ENCODE measurements at regions not wholly inside any gene's neighbourhood (a gene's known extent, or its start where the extent isn't known, plus 50 kb on each side); places are given as distances from the start of the nearest gene placed in this dataset.

- TF ChIP-seq MAFK (IDR thresholded peaks at IDR 0.05; ENCODE audit: low read depth, low read length) (no peak), MAZ (IDR thresholded peaks at IDR 0.05; ENCODE audit: borderline replicate concordance, low read depth, low read length) (no peak), NFE2L2 (IDR thresholded peaks at IDR 0.05; ENCODE audit: low read depth, low read length) (no peak), POLR2A (IDR thresholded peaks at IDR 0.05; ENCODE audit: low read depth, low read length) (no peak), CHD1 (IDR thresholded peaks at IDR 0.05; ENCODE audit: low read depth, low read length) (no peak)
- Histone ChIP-seq H2BK20ac (ENCODE audit: low read depth, low read length) (peak overlapping the region; percentile 17; the same call in 1 of the 2 replicates), H2BK15ac (ENCODE audit: low read depth, low read length) (no peak overlapping the region; the same call in 2 of the 3 replicates), H2AK5ac (ENCODE audit: low read depth, low read length) (peak overlapping the region; percentile 56; the same call in 1 of the 2 replicates), H2AK9ac (replicated peaks; ENCODE audit: low read depth, low read length, poor library complexity) (no peak overlapping the region), H3K4ac (ENCODE audit: low read depth, low read length) (no peak overlapping the region), H4K8ac (ENCODE audit: low read depth in 2 of 2, low read length in 2 of 2) (no peak overlapping the region), H3K23ac (ENCODE audit: low read depth, low read length) (peak overlapping the region; percentile 51; the same call in 1 of the 2 replicates), H3K9me1 (ENCODE audit: insufficient read depth, low read length) (peaks cover 18% of the 10 kb centered on the region), H3K36me3 (ENCODE audit: control insufficient read depth, insufficient read depth, low read length) (peaks cover 10% of the 10 kb centered on the region; the same call in 1 of the 2 replicates), H2AFZ (replicated peaks; ENCODE audit: low read length, poor library complexity) (no peak overlapping the region), H3K9ac (ENCODE audit: low read depth, low read length) (no peak overlapping the region), H2BK120ac (ENCODE audit: low read depth, low read length) (no peak overlapping the region; the same call in 1 of the 2 replicates), H3K4me3 (ENCODE audit: insufficient read depth, low read depth, low read length) (no peak overlapping the region), H4K20me1 (ENCODE audit: insufficient read depth, low read length) (peaks cover 73% of the 10 kb centered on the region), H4K91ac (ENCODE audit: insufficient read depth, low read depth, low read length) (no peak overlapping the region), H3K4me1 (ENCODE audit: control insufficient read depth, insufficient read depth, low read length) (peaks cover 17% of the 10 kb centered on the region), H3K56ac (ENCODE audit: extremely low read depth, insufficient read depth, low read length) (no peak overlapping the region), H3K27me3 (ENCODE audit: control insufficient read depth, insufficient read depth, low read length) (no peaks in the 10 kb centered on the region), H3K18ac (ENCODE audit: low read depth, low read length) (no peak overlapping the region), H3K14ac (replicated peaks; ENCODE audit: low read depth, low read length) (no peak overlapping the region; the same call in 1 of the 2 replicates), H3K4me2 (ENCODE audit: low read depth, low read length) (peak overlapping the region; percentile 16; the same call in 1 of the 2 replicates), H3K27ac (ENCODE audit: insufficient read depth, low read length) (no peak overlapping the region), H4K5ac (ENCODE audit: low read depth, low read length) (no peak overlapping the region), H2BK5ac (ENCODE audit: low read depth, low read length, poor library complexity, severe bottlenecking) (no peak overlapping the region), H3K79me1 (ENCODE audit: low read depth in 1 of 2, low read length in 2 of 2) (peaks cover 56 to 82% of the 10 kb centered on the region in 2 experiments), H3K9me3 (ENCODE audit: control insufficient read depth, insufficient read depth, low read length) (no peaks in the 10 kb centered on the region)
- intact Hi-C loops (cut with micrococcal nuclease) = no loop called here
- no TSS peak for BruUV-seq (replicated peaks)
- dilution Hi-C loops (cut with HindIII; ENCODE audit: low sequenced_read_pairs, unreplicated experiment) = no loop called here
- POLR2A ChIA-PET (ENCODE audit: unreplicated experiment) = no interaction called here
- ATAC-seq (ENCODE audit: low read depth) = no peak
- DNase-seq = peak; percentile 45
- WGBS, 2 experiments (ENCODE audit: extremely low coverage in 2 of 2, insufficient read length in 1 of 2) = no CpG with 5 or more reads among the region's 2 CpGs
- CTCF ChIA-PET = interaction anchor here (1.1 to 1.2 kb wide), 2 partner anchors 22 to 68 kb away, joined by 3 to 4 read pairs; no protein-coding TSS in a partner anchor
- in situ Hi-C loops (cut with MboI; ENCODE audit: low sequenced_read_pairs) = no loop called here
Observed at GRCh38 chr2:134138115-134138514, 115.8 kb upstream of the MGAT5 start.
